ENCODE measurements at regions not wholly inside any gene's neighbourhood (a gene's known extent, or its start where the extent isn't known, plus 50 kb on each side); places are given as distances from the start of the nearest gene placed in this dataset.

DNA sequence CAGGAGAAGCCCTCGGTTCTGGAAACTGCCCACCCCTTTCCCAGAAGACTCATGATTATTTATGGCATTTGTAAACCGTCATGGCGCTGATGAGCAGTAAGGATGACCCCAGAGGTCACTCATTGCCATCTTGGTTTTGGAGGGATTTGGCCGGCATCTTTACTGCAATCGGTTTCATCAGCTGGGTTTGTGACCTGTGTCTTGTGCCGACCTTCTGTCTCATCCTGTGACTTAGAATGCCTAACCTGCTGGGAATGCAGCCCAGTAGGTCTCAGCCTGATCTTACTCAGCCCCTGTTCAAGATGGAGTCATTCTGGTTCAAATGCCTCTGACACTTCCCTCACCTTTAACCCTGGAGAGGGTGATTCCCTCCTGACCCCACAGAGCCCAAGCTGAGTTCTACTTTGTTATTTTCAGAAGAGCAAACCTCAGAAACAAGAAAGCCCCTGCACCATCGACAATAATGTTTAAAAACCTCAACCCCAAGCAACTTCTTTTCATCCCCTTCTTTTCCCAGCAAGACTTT is 105.5 kb upstream of the SFSWAP start:
- no peak for TF ChIP-seq POLR2A (IDR thresholded peaks at IDR 0.05)
- TF ChIP-seq, protein P1, sequence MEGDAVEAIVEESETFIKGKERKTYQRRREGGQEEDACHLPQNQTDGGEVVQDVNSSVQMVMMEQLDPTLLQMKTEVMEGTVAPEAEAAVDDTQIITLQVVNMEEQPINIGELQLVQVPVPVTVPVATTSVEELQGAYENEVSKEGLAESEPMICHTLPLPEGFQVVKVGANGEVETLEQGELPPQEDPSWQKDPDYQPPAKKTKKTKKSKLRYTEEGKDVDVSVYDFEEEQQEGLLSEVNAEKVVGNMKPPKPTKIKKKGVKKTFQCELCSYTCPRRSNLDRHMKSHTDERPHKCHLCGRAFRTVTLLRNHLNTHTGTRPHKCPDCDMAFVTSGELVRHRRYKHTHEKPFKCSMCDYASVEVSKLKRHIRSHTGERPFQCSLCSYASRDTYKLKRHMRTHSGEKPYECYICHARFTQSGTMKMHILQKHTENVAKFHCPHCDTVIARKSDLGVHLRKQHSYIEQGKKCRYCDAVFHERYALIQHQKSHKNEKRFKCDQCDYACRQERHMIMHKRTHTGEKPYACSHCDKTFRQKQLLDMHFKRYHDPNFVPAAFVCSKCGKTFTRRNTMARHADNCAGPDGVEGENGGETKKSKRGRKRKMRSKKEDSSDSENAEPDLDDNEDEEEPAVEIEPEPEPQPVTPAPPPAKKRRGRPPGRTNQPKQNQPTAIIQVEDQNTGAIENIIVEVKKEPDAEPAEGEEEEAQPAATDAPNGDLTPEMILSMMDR (IDR thresholded peaks at IDR 0.05): no peak

Measured in adrenal gland (tissue), 5 donors.